DND-41 (cell line): ENCODE measurements at regions not wholly inside any gene's neighbourhood (a gene's known extent, or its start where the extent isn't known, plus 50 kb on each side); places are given as distances from the start of the nearest gene placed in this dataset.
"Not testable (repeated sequence)": the region's sequence is repeated elsewhere in the genome, so short reads cannot be mapped to it uniquely, and the experiment has no call there.

ENCODE experiments used
- ATAC-seq: fragments of 200-7000 bp; cut with Tn5 transposase; 3 replicates; pipeline ENCODE4 v1.9.1; 2021; ENCODE audit warnings: low read depth; ENCODE audit not compliant: insufficient read depth
- DNase-seq: peaks from one replicate; pipeline ENCODE4 v3.0.0-alpha.2; 2020
- H2AFZ ChIP-seq: 2 replicates; pipeline ENCODE4 v1.6.0; 2012; ENCODE audit warnings: low read depth, low read length
- H3K27ac ChIP-seq: 2 replicates; pipeline ENCODE4 v1.5.1; 2012; ENCODE audit warnings: low read length, inconsistent platforms
- H3K27me3 ChIP-seq: fragments of 200-600 bp; sonication (generic); 2 replicates; pipeline ENCODE4 v1.6.0; 2012; ENCODE audit warnings: low read length, mild to moderate bottlenecking, inconsistent platforms; ENCODE audit not compliant: insufficient read depth, poor library complexity
- H3K36me3 ChIP-seq: 2 replicates; pipeline ENCODE4 v1.5.1; 2012; ENCODE audit warnings: low read length, inconsistent platforms; ENCODE audit not compliant: insufficient read depth
- H3K4me1 ChIP-seq: 2 replicates; pipeline ENCODE4 v1.5.1; 2012; ENCODE audit warnings: mild to moderate bottlenecking, low read length; ENCODE audit not compliant: insufficient read depth
- H3K4me2 ChIP-seq: 2 replicates; pipeline ENCODE4 v1.6.0; 2012; ENCODE audit warnings: mild to moderate bottlenecking, moderate library complexity, low read length, inconsistent platforms; ENCODE audit not compliant: insufficient read depth
- H3K4me3 ChIP-seq, 2 experiments: fragments of 200-600 bp in 1 of 2; shearing (Covaris generic) in 1 of 2; 2 replicates each; pipeline ENCODE4 v1.5.1; 2012 to 2016; ENCODE audit warnings: inconsistent platforms in 2 of 2, low read length in 2 of 2, mild to moderate bottlenecking in 2 of 2, low read depth in 1 of 2, moderate library complexity in 1 of 2
- H3K79me2 ChIP-seq: 2 replicates; pipeline ENCODE4 v1.6.0; 2012; ENCODE audit warnings: low read length, inconsistent platforms; ENCODE audit not compliant: insufficient read depth
- H3K9ac ChIP-seq: 2 replicates; pipeline ENCODE4 v1.6.0; 2012; ENCODE audit warnings: low read depth, mild to moderate bottlenecking, inconsistent platforms, low read length, moderate library complexity
- H3K9me3 ChIP-seq: 2 replicates; pipeline ENCODE4 v1.5.1; 2012; ENCODE audit warnings: low read length, moderate library complexity, mild to moderate bottlenecking, inconsistent platforms; ENCODE audit not compliant: insufficient read depth, severe bottlenecking
- H4K20me1 ChIP-seq: 2 replicates; pipeline ENCODE4 v1.6.0; 2012; ENCODE audit warnings: low read length; ENCODE audit not compliant: insufficient read depth
- EZH2 ChIP-seq: IDR thresholded peaks from 3 replicates; pipeline ENCODE4 v1.6.1; 2012; ENCODE audit warnings: borderline replicate concordance, low read depth, mild to moderate bottlenecking, moderate library complexity, low read length, inconsistent platforms; ENCODE audit not compliant: severe bottlenecking
- TF ChIP-seq, protein P1 (sequence below): IDR thresholded peaks from 2 replicates; pipeline ENCODE4 v1.5.1; 2012; ENCODE audit warnings: borderline replicate concordance, low read length, moderate library complexity, mild to moderate bottlenecking; ENCODE audit not compliant: poor library complexity, severe bottlenecking; ENCODE audit errors: extremely low read depth

DNA sequence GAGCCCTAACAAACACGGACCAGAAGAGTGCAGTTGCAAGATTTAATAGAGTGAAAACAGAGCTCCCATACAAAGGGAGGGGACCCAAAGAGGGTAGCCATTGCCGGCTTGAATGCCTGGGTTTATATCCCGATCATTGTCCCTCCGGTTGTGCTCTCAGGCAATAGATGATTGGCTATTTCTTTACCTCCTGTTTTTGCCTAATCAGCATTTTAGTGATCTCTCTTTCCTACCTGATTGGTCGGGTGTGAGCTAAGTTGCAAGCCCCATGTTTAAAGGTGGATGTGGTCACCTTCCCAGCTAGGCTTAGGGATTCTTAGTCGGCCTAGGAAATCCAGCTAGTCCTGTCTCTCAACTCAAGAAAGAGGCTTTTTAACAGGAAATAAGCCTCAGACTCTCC is 186.9 kb upstream of the TBX22 start:
- H3K9me3 ChIP-seq, H3K27ac ChIP-seq, ATAC-seq: not testable (repeated sequence)

DNA sequence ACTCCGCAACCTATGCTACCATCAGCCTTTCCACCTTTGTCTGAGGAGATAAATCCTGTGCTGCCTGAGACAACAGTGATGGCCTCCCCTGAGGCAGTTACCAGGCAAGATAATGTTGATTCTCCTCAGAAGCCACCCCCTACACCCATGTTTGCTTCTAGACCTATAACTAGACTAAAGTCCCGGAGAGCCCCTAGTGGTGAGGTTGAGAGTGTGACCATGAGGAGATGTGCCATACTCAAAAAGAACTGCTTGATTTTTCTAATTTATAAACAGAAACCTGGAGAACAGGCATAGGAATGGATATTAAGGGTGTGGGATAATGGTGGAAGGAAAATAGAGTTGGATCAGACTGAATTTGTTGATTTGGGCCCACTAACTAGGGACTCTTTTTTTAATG is 164.4 kb upstream of the TBX22 start:
- H3K27ac ChIP-seq, H3K79me2 ChIP-seq, H4K20me1 ChIP-seq, H3K4me3 ChIP-seq, H3K27me3 ChIP-seq, DNase-seq, H3K4me1 ChIP-seq, H3K9ac ChIP-seq, H3K36me3 ChIP-seq, H3K4me2 ChIP-seq, H2AFZ ChIP-seq, ATAC-seq, H3K9me3 ChIP-seq: not testable (repeated sequence)
- TF ChIP-seq, protein P1, sequence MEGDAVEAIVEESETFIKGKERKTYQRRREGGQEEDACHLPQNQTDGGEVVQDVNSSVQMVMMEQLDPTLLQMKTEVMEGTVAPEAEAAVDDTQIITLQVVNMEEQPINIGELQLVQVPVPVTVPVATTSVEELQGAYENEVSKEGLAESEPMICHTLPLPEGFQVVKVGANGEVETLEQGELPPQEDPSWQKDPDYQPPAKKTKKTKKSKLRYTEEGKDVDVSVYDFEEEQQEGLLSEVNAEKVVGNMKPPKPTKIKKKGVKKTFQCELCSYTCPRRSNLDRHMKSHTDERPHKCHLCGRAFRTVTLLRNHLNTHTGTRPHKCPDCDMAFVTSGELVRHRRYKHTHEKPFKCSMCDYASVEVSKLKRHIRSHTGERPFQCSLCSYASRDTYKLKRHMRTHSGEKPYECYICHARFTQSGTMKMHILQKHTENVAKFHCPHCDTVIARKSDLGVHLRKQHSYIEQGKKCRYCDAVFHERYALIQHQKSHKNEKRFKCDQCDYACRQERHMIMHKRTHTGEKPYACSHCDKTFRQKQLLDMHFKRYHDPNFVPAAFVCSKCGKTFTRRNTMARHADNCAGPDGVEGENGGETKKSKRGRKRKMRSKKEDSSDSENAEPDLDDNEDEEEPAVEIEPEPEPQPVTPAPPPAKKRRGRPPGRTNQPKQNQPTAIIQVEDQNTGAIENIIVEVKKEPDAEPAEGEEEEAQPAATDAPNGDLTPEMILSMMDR: peak; percentile 9

More for the DNA sequence above, 186.9 kb upstream of the TBX22 start:
- H3K79me2 ChIP-seq, H3K27me3 ChIP-seq, H2AFZ ChIP-seq, H3K4me2 ChIP-seq, H3K4me3 ChIP-seq, H4K20me1 ChIP-seq, H3K9ac ChIP-seq, H3K36me3 ChIP-seq, H3K4me1 ChIP-seq, DNase-seq: not testable (repeated sequence)

DNA sequence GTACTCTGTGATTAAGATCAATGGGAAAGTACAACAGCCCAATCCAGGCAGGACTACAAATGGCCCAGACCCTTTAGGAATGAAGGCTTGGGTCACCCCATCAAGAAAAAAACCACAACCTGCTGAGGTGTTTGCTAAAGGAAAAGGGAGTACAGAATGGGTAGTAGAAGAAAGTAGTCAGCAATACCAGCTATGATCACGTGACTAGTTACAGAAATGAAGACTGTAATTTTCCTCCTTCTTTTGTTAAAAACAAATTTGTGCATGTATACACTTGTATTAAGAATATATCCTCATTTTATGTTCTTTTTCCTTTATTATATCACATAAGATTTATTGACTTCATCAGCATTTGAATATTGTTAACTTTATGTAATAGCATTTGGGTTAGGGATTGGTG is 160.1 kb upstream of the TBX22 start:
- no peak for DNase-seq
- TF ChIP-seq, protein P1: no peak
- TF ChIP-seq EZH2: no peak
- H3K9ac ChIP-seq: no peak overlapping the region
- H3K36me3 ChIP-seq: no peaks in the 10 kb centered on the region
- no peaks in the 10 kb centered on the region for H3K4me1 ChIP-seq
- no peak overlapping the region for H3K4me3 ChIP-seq
- no peak overlapping the region for H3K27ac ChIP-seq
- H3K27me3 ChIP-seq: no peaks in the 10 kb centered on the region
- no peaks in the 10 kb centered on the region for H3K79me2 ChIP-seq
- no peak for ATAC-seq
- no peak overlapping the region for H2AFZ ChIP-seq
- H3K9me3 ChIP-seq: no peaks in the 10 kb centered on the region
- no peaks in the 10 kb centered on the region for H4K20me1 ChIP-seq
- H3K4me2 ChIP-seq: no peak overlapping the region
